ENCODE measurements at regions not wholly inside any gene's neighbourhood (a gene's known extent, or its start where the extent isn't known, plus 50 kb on each side); places are given as distances from the start of the nearest gene placed in this dataset.
"Not testable (repeated sequence)": the region's sequence is repeated elsewhere in the genome, so short reads cannot be mapped to it uniquely, and the experiment has no call there.

DNA sequence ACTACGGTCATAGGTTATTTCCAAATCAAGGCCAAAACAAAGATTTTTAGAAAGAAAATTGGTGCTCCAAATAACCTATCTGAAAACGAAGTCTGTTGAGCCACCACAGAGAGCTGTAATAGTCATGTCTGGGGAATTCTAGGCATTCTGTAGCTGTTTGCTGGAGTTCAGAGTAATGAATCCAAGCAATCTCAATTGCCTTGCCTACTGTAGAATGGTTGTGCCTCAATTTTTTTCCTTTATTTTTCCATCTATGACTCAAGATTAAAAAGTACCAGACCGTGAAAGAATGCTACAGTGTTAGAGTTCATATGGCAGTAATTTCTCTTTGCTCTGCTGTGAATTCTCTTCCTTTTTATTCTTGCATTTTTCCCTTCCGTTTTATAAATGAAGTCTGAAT, 1007.2 kb upstream of the ALCAM start:
- no peak overlapping the region for H3K27ac ChIP-seq (ENCODE audit: low read depth in 2 of 2, low read length in 2 of 2)
- H3K9me3 ChIP-seq (ENCODE audit: control insufficient read depth in 2 of 3, insufficient read depth in 1 of 3, low read length in 3 of 3): no peaks in the 10 kb centered on the region
- H3K4me1 ChIP-seq (ENCODE audit: control insufficient read depth in 2 of 3, insufficient read depth in 2 of 3, low read depth in 1 of 3, low read length in 3 of 3): no peaks in the 10 kb centered on the region
- FAIRE-seq (no peak), DNase-seq (peak in 1 of 5 donors; percentile 1)
- TF ChIP-seq, protein P1, sequence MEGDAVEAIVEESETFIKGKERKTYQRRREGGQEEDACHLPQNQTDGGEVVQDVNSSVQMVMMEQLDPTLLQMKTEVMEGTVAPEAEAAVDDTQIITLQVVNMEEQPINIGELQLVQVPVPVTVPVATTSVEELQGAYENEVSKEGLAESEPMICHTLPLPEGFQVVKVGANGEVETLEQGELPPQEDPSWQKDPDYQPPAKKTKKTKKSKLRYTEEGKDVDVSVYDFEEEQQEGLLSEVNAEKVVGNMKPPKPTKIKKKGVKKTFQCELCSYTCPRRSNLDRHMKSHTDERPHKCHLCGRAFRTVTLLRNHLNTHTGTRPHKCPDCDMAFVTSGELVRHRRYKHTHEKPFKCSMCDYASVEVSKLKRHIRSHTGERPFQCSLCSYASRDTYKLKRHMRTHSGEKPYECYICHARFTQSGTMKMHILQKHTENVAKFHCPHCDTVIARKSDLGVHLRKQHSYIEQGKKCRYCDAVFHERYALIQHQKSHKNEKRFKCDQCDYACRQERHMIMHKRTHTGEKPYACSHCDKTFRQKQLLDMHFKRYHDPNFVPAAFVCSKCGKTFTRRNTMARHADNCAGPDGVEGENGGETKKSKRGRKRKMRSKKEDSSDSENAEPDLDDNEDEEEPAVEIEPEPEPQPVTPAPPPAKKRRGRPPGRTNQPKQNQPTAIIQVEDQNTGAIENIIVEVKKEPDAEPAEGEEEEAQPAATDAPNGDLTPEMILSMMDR (IDR thresholded peaks at IDR 0.05; ENCODE audit: borderline replicate concordance, extremely low read depth, insufficient read depth): no peak
- no peak overlapping the region for H3K9ac ChIP-seq (ENCODE audit: low read length in 3 of 3)
- no peak overlapping the region for H3K4me3 ChIP-seq (ENCODE audit: low read length in 3 of 3)
- H3K36me3 ChIP-seq (ENCODE audit: control insufficient read depth in 2 of 3, insufficient read depth in 3 of 3, low read length in 3 of 3): no peaks in the 10 kb centered on the region
- intact Hi-C loops (cut with DNase I): no loop called here
- H3K27me3 ChIP-seq (ENCODE audit: control insufficient read depth, insufficient read depth, low read length): no peaks in the 10 kb centered on the region

DNA sequence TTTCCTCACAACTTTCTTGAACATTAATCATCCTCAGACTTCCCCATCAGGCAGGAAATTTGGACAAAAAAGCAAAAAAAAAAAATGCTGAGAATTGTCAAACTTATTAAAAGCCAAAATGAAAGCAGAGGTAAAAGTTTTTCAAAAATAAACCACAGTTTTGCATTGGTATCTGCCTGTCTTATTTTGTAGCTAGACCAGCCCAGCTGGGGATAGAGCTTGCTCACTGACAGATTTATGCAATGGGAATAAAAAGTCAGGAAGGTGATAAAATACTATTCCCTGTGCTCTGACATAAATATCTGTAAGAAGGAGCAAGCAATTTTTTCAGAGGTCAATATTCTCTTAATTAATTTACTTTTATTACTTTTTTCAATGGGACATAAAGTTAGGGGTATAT, 1006.7 kb upstream of the ALCAM start:
- Histone ChIP-seq H3K9ac (ENCODE audit: low read length in 3 of 3) (no peak overlapping the region), H3K27me3 (ENCODE audit: control insufficient read depth, insufficient read depth, low read length) (no peaks in the 10 kb centered on the region), H3K4me1 (ENCODE audit: control insufficient read depth in 2 of 3, insufficient read depth in 2 of 3, low read depth in 1 of 3, low read length in 3 of 3) (no peaks in the 10 kb centered on the region), H3K4me3 (ENCODE audit: low read length in 3 of 3) (no peak overlapping the region), H3K27ac (ENCODE audit: low read depth in 2 of 2, low read length in 2 of 2) (no peak overlapping the region), H3K9me3 (ENCODE audit: control insufficient read depth in 2 of 3, insufficient read depth in 1 of 3, low read length in 3 of 3) (no peaks in the 10 kb centered on the region), H3K36me3 (ENCODE audit: control insufficient read depth in 2 of 3, insufficient read depth in 3 of 3, low read length in 3 of 3) (no peaks in the 10 kb centered on the region)
- TF ChIP-seq, protein P1 (IDR thresholded peaks at IDR 0.05; ENCODE audit: borderline replicate concordance, extremely low read depth, insufficient read depth): no peak
- FAIRE-seq: no peak
- intact Hi-C loops (cut with DNase I): no loop called here
- DNase-seq: no peak

- H3K36me3 ChIP-seq (ENCODE audit: control insufficient read depth in 2 of 3, insufficient read depth in 3 of 3, low read length in 3 of 3); DNase-seq; H3K4me3 ChIP-seq (ENCODE audit: low read length in 3 of 3); H3K9ac ChIP-seq (ENCODE audit: low read length in 3 of 3); H3K27ac ChIP-seq (ENCODE audit: low read depth in 2 of 2, low read length in 2 of 2); FAIRE-seq; H3K9me3 ChIP-seq (ENCODE audit: control insufficient read depth in 2 of 3, insufficient read depth in 1 of 3, low read length in 3 of 3); H3K4me1 ChIP-seq (ENCODE audit: control insufficient read depth in 2 of 3, insufficient read depth in 2 of 3, low read depth in 1 of 3, low read length in 3 of 3); H3K27me3 ChIP-seq (ENCODE audit: control insufficient read depth, insufficient read depth, low read length); intact Hi-C loops (cut with DNase I): not testable (repeated sequence)
Observed at GRCh38 chr3:104361748-104362147, 1005.0 kb upstream of the ALCAM start.

GRCh38 chr3:104362319-104362718, 1004.4 kb upstream of the ALCAM start:
- Histone ChIP-seq H3K27me3 (ENCODE audit: control insufficient read depth, insufficient read depth, low read length) (no peaks in the 10 kb centered on the region), H3K9me3 (ENCODE audit: control insufficient read depth in 2 of 3, insufficient read depth in 1 of 3, low read length in 3 of 3) (no peaks in the 10 kb centered on the region), H3K36me3 (ENCODE audit: control insufficient read depth in 2 of 3, insufficient read depth in 3 of 3, low read length in 3 of 3) (no peaks in the 10 kb centered on the region), H3K27ac (ENCODE audit: low read depth in 2 of 2, low read length in 2 of 2) (no peak overlapping the region), H3K4me1 (ENCODE audit: control insufficient read depth in 2 of 3, insufficient read depth in 2 of 3, low read depth in 1 of 3, low read length in 3 of 3) (no peaks in the 10 kb centered on the region), H3K4me3 (ENCODE audit: low read length in 3 of 3) (no peak overlapping the region), H3K9ac (ENCODE audit: low read length in 3 of 3) (no peak overlapping the region)
- intact Hi-C loops (cut with DNase I): no loop called here
- FAIRE-seq (no peak), DNase-seq (no peak)
- TF ChIP-seq, protein P1 (IDR thresholded peaks at IDR 0.05; ENCODE audit: borderline replicate concordance, extremely low read depth, insufficient read depth): no peak
